ENCODE measurements at regions not wholly inside any gene's neighbourhood (a gene's known extent, or its start where the extent isn't known, plus 50 kb on each side); places are given as distances from the start of the nearest gene placed in this dataset.

GRCh38 chr9:24296124-24296523 lies 249.6 kb downstream of the IZUMO3 start:
- TF ChIP-seq CTCF (IDR thresholded peaks at IDR 0.05), result no peak
- TF ChIP-seq POLR2AphosphoS5 (IDR thresholded peaks at IDR 0.05), result no peak
- TF ChIP-seq EP300 (IDR thresholded peaks at IDR 0.05), result no peak

Data from sigmoid colon (tissue), 4 donors.